ENCODE measurements at regions not wholly inside any gene's neighbourhood (a gene's known extent, or its start where the extent isn't known, plus 50 kb on each side); places are given as distances from the start of the nearest gene placed in this dataset.
"Not testable (repeated sequence)": the region's sequence is repeated elsewhere in the genome, so short reads cannot be mapped to it uniquely, and the experiment has no call there.

DNA sequence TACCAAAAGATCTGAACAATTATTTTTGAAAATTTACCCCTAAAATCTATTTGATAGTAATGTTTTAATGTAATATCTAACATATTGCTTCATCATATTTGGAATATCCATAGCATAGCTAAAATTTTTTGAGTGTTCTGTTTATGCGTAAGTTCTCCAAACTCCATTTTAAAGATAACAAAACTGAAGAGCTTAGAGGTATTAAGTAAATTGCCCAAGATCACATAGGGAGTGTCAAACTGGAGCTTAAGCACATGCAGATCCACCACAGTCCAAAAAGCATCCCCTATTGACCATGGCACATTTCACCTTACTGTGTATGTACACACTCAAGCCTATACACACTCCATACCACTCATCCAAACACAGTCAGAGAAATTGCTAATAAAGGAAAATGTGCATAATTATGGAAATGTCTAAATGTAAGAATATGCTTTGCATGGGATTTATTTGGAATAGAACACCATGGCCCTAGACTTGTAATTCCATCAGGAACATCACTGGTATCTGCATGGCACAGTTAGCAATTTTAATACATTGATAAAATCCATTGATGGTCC lies 85.2 kb upstream of the TGFBR2 start:
- no peak for DNase-seq (ENCODE audit: low read depth in 2 of 2)

DNA sequence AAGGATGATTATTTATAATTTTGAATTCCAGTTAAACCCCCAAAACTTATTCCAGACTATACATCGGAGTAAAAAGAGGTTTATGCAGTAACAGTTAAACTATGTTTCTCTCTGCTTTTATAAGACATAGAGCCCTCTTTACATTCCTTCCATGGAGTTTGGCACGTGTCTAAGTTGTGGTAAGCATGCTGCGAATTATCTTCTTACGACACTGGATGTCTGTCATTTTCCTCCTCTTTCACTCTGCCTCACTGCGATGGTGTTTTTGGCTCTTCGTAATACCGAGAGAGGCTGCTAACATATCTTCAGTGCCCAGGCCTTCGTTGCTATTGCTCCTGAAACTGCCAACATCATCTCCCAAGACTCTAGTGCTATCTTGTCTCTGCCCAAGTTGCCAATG lies 83.9 kb upstream of the TGFBR2 start:
- DNase-seq (ENCODE audit: low read depth in 2 of 2): no peak

DNA sequence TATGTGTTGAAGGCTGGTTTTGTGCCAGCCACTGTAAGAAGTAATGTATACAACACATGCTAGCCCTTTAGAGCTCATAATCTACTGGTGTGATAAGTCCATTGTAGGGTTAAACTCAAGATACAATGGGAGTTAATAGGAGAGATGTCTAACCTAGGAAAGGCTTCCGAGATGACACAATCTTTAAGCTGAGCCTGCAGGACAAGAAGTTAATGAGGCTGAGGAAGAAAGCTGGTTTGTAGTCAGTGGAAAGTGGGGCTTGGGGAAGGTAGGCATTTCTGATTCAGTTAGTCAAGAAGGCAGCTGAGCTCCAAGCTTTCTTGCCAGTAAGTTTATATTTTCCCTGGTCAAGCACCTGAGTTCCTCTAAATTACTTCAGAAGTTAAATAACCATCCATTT lies 83.0 kb upstream of the TGFBR2 start:
- no peak for DNase-seq (ENCODE audit: low read depth in 2 of 2)

DNA sequence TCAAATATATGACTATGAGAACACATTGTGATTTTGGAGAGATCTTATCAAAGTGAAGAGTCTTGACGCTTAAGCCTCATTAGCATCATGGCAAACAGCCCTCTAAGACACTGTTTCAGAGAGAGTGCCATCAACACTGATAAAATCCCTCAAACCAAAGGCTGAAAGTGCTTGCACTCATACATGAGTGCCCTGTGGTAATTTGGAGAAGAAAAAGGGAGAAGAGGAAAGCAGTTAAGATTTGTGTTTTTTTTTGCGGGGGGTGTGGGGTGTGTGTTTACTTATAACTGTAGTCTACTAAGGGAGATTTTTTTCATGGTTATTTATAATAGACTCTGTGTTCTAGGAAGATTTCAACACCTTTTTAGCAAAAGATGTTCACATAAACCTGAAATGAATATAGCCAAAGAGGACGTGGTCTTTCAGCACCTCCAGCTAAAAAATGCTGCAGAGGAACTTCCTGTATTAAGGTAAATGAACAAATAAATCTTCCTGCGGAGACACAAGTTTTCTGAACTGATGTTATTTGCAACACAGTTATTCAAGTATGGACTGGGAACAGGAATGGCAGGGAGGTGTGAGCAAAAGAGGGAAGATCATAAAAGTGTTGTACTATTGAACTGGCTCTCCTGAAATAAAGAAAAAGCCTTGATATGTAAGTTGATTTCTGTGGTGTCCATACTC lies 81.9 kb upstream of the TGFBR2 start:
- DNase-seq (ENCODE audit: low read depth in 2 of 2): no peak

DNA sequence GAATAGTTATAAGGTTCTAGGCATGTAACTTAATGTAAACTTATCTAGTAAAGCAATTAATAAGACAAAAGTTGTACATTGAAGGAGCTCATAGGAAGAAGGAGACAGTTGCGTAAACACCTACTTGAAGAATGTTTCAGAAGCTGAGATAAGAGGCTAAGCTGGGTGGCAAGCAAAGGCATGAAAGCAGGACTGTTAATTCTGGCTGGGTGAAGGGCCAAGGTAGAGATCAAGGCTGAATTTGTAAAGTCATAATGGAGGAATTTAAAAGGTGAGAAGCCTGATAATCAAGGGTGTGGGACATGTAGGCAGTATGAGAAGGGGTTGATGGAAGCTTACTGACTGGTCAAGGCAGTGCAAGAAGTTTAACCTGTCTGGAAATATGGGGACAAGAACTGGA lies 80.4 kb upstream of the TGFBR2 start:
- no peak for DNase-seq (ENCODE audit: low read depth in 2 of 2)

DNA sequence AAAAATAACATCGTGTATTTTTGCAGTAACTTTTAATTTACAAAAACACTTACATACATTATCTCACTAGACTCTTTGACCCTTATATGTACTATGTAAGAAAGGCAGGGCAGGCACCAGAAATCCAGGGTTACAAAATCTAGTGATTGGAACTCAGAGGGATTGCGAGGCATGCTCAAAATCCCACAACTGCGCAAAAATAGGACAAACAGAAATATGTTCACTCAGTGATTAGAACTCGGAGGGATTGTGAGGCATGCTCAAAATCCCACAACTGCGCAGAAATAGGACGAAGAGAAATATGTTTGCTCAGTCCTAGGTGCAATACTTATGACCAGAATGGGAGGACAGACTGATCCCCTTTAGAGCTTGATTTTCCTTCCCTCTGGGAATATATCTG lies 79.2 kb upstream of the TGFBR2 start:
- no peak for DNase-seq (ENCODE audit: low read depth in 2 of 2)

DNA sequence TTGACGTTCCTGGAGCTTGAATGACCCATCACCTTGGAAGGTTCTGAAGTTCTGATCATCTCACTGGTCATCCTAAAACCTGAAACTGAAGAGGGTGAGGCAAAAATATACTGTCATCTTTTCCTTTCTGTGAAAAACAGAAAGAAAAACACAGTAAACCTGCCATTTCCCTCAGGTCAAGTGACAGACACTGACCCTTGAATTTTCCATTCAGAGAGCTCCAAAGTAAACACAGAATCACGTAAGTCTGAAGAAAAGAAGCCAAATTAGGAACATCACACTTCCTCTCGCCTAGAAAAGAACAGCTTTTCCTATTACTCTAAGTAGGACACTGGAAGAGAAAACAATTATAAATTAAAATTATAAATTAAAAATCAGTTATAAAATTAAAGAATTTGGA lies 78.7 kb upstream of the TGFBR2 start:
- no peak for DNase-seq (ENCODE audit: low read depth in 2 of 2)

DNA sequence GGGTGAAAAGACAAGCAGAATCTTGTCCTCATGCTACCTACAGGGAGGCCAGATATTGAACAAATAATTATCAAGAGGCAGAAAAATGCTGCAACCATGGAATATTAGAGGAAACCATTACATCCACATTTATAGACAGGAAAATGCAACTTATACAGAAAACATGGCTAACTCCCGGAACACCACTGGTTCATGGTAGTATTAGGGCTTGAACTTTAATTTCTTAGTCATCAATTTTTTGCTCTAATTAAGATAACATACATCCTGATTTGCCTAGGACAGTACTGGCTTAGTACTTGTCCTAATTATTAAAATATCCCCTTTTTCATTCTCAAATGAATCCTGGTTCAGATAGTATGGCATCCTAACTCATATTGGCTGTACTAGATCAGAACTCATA lies 76.3 kb upstream of the TGFBR2 start:
- DNase-seq (ENCODE audit: low read depth in 2 of 2): no peak

DNA sequence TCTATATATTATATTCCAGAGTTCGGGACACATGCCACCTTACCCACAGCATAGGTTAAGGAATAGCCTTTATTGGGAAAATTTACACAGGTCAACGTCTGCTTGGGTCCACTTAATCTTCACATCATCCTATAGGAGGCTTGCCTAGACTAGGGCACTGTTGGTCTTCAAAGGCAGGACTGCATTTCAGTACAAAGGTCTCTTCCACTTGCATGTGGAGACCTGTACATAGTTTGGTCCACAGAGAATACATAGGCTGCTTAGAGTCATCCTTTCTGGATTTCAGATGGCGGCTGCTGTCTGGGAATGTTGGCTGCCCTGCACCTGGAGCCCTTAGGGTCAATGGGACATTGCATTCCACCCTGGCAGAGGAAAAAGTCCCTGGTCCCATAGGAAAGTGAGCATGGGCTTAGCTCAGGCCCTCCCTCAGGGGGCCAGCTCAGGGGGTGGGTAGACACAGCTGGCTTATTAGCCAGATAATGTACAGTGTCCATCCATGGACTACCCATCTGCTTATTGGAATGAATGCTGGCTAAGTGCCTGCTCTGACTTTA lies 75.3 kb upstream of the TGFBR2 start:
- no peak for DNase-seq (ENCODE audit: low read depth in 2 of 2)

DNA sequence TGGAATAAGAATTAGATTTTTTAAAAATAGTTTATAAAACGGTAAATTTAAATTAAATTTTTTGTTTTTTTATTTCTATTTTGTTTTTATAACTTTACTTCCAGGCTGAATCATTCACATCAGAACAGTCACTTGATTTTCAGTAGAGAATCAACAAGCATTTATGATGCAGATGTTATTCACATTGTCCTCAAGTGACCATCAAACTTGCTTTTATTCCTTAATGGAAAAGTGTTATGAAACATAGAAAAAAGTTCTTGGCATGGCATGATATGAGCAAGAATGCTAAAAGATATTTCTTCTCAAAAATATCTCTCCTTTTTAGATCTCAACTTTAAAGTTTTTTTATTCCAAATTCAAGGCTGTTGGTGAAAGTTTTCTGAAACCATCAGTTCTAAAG lies 70.9 kb upstream of the TGFBR2 start:
- no peak for DNase-seq (ENCODE audit: low read depth in 2 of 2)

DNA sequence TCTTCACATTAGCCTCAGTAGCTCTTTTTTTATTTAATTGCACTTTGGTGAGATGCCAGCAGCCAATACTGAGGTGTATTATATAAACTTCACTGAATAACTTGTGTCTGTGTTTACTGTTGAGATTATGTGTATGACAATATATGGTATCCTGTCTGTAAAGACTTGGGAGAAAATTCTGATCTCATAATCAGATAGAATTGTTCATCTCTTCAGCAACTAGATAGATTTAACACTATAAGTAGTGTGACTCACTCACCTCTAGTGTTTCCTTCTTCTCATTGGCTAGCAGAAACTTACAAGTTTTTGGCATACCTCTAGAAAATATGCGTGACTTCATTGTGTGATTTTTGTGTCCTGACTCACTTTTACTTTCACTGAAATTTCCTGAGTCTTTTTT lies 67.6 kb upstream of the TGFBR2 start:
- no peak for DNase-seq (ENCODE audit: low read depth in 2 of 2)

DNA sequence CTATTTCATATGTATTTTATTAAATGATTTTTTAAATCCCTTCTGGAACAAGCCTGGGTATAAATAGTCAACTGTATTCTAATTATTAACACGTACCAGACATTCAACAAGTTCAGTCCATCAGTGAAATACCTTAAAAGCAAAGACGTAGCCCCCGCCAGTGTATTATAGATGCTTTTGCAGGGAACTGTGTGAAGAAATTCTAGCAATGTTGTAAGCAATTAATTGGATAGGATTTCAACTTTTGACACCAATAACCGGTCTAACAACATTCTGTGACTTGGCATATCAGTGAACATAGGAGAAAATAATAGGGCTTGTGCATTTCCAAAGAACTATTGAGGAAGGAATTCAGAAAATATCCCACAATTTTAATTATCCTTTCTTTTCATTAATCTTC lies 67.2 kb upstream of the TGFBR2 start:
- DNase-seq (ENCODE audit: low read depth in 2 of 2): no peak

DNA sequence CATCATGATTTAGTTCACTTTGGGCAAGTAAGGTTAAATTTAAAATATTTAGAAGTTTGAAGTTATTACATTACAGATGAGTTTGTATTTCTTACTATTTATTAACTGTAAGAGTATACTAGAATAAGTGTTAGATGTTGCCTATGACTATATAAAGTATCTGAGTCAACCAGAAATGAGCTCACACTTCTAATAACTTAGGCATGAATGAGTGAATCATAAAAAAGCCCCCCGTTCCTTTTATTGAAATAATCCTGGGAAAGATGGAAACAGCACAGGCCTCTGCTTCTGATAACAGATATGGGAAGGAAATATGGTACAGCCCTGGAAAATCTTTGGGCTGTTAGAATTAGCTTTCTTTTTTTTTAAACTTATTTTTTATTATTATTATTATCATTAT lies 66.6 kb upstream of the TGFBR2 start:
- no peak for DNase-seq (ENCODE audit: low read depth in 2 of 2)

DNA sequence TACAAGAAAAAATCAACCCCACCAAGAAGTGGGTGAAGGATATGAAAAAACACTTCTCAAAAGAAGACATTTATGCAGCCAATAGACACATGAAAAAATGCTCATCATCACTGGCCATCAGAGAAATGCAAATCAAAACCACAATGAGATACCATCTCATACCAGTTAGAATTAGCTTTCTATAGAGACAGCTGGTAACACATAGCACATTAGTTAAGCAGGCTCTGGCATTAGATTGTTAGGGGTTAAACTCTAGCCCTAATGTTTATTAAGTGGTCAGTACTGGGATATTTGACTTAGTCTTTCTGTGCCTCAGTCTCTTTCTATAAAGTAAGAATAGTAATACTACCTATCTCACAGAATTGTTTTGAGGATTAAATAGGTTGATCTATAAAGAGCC lies 65.2 kb upstream of the TGFBR2 start:
- DNase-seq (ENCODE audit: low read depth in 2 of 2): not testable (repeated sequence)

DNA sequence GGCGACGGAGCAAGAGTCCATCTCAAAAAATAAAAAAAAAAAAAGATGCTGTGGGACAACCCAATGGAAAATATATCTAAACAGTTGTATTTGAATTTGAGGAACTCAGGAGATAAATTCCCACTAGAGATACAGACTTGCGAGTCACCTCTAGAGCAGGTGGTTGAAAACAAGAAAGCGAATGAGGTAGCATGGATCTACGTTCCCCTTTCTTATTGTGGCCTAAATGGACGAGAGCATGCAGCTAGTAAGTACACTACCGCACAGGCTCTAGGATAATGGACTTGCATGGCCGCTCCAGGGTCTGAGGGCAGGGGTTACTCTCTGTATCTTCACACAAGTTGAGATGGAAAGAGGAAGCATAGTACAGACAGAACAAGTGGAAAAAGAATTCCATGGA lies 63.5 kb upstream of the TGFBR2 start:
- DNase-seq (ENCODE audit: low read depth in 2 of 2): no peak

DNA sequence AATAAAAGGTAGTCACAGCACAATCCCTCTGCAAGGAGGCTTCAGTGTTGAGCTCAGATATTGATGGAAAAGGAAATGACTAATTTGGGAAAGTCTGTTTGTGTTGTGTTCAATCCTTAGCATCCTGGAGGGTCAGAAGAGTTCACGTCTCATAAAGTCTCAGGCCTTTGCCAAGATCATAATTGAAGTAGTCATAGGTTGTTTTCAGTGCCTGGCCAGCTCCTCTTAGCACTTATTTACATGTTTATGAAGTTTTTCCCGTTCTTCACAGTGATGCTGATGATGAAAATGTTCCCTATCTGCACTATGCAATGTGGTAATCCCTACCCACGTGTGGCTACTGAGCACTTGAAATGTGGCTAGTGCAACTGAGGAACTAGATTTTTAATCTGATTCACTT lies 61.6 kb upstream of the TGFBR2 start:
- no peak for DNase-seq (ENCODE audit: low read depth in 2 of 2)

DNA sequence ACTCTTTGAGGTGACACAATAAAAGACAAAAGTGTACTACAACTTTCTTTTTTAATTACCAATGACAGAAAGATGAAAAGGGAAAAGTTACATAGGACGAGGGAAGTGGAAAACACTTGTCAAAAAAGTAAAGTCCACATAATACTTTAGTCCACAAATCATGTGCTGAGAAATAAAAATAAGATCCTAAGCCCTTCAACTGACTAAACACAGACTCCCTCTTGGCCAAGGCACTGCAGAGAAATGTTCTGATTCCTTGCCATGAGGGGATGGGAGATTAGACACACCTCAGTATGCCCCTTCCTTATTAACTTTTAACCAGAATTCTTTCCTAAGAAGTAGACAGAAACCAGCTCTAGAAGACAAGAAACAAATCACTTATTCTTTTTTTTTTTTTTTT lies 59.5 kb upstream of the TGFBR2 start:
- DNase-seq (ENCODE audit: low read depth in 2 of 2): no peak

DNA sequence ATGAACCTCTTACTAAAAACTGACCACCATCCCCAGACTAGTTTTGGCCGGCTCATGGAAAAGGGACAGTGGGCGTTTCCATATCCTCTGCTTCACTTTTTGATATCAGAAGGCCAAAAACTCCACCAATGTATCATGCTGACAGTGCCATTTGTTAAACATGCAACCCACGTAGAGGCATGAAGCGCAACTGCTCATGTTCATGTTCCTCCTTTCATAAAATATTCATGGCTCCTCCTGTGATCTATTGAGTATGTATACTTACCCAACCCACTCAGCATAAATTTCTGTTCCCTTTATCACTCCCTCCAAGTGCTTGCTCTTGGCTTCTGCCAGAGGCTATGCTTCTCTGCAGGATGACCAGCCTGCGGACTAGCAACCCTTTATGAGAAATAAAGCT lies 58.7 kb upstream of the TGFBR2 start:
- no peak for DNase-seq (ENCODE audit: low read depth in 2 of 2)

DNA sequence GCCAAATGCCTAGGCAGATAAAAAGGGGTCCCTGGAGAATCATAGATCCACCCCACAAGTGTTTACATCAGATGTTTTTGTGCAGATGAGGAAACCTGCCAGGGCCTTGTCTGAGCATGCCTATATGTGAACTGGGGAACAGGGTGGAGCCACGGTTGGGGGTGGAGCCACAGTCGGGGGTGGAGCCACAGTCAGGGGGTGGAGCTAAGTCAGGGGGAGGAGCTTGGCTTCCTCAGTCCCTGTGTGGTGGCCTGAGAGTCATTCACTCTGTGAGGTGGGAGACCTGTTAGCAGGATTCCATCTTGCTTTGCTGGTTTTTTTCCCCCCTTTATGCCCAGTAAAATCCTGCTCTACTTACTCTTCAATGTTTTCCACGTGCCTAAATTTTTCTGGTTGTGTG lies 57.8 kb upstream of the TGFBR2 start:
- DNase-seq (ENCODE audit: low read depth in 2 of 2): peak; percentile 13 to 21

DNA sequence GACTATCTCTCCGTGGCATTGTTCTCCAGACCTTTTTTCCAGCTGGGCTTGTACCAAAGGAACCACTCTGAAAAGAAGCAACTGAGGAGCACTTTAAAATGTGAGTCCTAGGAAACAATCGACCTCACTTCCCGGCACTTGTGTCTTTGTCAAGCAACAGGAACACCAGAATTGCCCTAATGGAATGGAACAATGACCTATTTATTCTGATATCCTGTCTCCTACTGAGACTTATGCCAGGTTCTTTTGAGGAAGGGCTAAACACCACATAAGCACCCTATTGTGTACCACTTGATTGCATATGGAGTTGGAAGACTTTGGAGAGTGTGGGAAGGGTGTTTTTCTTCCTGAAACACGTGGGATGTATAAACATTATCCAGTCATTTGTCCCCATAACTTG lies 56.8 kb upstream of the TGFBR2 start:
- no peak for DNase-seq (ENCODE audit: low read depth in 2 of 2)

DNA sequence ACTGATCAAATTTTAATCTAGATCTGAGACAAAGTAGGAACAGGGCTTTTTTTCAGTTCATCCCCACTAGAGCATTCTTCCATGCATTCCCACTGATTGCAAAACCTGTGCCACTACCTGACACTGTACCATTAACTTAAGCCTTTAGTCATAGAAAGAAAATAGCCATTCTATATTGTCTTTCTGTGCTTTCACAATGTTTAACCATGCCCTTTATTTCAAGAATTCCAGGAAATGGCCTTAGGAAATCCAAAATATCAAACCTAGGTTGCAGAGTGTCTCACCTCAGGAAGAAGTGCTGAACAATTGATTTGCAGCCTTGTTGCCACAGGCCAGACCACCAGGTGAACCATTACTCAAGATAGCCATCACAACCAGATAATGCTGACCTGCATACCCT lies 56.2 kb upstream of the TGFBR2 start:
- no peak for DNase-seq (ENCODE audit: low read depth in 2 of 2)

DNA sequence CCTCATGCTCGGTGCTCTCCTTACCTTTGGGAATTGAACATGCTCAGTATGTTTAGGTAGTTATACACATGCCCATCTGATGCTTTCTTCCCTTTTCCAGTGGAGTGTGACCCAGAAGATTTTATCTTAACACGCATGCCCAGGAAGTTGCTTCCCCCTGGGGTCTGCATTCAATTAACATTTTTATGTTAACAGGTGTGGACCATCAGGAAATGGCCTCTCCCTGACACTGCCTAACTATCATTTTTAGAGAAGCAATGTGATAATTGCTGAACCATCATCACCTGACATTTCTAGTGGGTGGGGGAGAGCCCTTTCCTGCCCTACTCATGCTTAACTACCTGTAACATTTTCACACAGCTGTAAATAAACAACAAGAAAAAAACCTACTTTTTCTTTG lies 55.1 kb upstream of the TGFBR2 start:
- no peak for DNase-seq (ENCODE audit: low read depth in 2 of 2)

DNA sequence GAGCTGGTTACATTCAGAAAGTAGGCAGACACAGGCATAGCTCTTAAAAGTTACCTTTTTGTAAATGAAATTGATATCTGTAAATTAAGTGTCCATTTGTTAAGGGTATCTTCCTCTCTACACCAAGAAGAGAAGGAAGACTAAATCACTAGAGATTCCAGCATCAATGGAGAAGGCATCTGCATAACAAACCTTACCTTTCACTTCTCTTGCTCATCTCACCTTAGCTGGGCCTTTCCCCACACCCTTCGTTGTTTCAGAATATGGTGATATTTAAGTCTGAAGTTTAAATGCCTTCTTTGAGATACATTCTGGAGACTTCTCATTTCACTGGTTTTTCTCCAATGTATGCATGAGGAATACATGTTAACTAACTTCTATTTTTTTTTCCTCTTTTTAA lies 54.5 kb upstream of the TGFBR2 start:
- no peak for DNase-seq (ENCODE audit: low read depth in 2 of 2)

All from activated CD4-positive, alpha-beta T cell treated with anti-CD3 and anti-CD28 coated beads for 24 hours (primary cell).